ENCODE measurements at regions not wholly inside any gene's neighbourhood (a gene's known extent, or its start where the extent isn't known, plus 50 kb on each side); places are given as distances from the start of the nearest gene placed in this dataset.
"Not testable (repeated sequence)": the region's sequence is repeated elsewhere in the genome, so short reads cannot be mapped to it uniquely, and the experiment has no call there.

- DNase-seq (ENCODE audit: low spot score), result no peak
Observed at GRCh38 chrY:8151561-8151960, 1185.7 kb upstream of the TSPY4 start.

- no peak for DNase-seq (ENCODE audit: low spot score)
Observed at GRCh38 chrY:8128578-8128977, 1208.7 kb upstream of the TSPY4 start.

DNA sequence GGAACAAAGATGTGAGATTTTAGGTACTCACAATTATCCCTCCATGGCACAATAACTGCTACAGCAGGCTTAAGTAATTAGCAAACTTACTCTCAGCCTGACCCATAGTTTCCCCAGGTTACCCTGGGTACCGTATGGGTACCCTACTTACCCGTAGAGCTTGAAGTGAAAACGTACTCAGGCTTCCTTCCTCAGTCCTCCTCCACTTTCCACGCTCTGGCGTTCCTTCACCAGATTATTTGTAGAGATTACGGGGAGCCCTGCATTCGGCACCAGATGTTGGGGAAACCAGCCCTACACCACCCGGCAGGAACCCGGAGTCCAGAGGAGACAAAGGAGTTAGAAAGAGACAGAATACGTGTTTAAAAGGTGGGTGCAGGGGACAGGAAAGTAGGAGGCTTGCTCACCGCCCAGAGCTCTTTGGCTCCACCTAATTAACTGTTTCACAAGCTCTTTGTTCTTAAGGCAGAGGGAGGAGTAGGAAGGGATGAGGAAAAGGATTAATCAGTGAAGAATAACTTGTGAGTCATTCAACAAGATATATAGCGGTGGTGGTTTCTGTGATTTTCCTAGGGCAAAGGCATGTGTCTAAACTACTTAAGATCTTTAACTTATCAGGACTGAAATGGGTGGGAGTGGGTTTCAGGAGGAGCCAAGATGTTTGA, 1211.2 kb upstream of the TSPY4 start:
- peak; percentile 64 for DNase-seq (ENCODE audit: low spot score)

DNA sequence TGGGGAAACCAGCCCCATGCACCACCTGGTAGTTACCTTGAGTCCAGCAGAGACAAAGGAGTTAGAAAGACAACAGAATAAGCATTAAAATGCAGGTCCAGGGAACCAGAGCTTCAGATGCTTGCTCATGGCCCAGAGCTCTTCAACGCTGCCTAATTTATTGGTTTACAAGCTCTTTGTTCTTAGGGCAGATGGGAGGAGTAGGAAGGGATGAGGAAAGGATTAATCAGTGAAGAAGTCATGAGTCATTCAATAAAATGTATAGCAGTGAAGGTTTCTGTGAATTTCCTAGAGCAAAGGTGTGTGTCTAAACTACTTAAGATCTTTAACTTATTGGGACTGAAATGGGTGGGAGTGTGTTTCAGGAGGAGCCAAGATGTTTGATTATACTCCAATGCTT, 1210.3 kb upstream of the AMELY start:
- peak; percentile 56 for DNase-seq (ENCODE audit: low spot score)

DNA sequence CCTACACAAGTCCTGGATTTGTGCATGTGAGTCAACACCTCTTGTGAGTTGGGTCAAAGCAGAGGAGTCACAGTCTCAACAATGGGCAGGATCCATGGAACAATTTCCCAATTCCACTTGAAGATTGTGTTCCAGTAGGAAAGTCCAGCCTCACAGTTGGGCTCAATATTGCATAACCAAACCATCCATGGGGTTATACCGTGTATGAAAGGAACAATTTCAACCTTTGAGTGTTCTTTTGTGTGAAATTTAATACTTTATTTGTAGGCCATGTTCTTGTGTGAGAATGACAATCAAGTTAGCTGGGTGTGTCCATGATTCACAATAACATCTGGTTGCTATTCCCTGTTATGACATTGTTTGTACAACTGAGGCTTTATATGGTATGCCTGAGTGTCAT, 1182.9 kb upstream of the AMELY start:
- no peak for DNase-seq (ENCODE audit: low spot score)

GRCh38 chrY:8092926-8093325, 1181.4 kb upstream of the AMELY start:
- DNase-seq (ENCODE audit: low spot score), result no peak

DNA sequence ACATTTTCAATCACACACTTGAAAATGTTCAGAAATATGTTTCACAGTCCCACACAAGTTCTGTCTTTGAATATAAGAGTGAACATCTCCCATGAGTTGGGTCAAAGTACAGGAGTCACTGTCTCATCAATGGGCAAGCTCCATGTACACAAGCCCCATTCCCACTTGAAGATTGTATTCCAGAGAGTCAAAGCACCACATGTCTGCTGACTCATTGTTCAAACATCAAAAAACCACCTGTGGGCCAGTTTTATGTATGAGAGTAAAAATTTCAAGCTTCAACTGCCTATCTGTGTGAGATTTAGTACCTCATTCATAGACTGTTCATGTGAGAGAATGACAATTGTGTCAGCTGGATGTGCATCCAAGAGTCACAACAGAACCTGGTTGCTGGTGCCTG, 1174.4 kb upstream of the AMELY start:
- peak; percentile 18 for DNase-seq (ENCODE audit: low spot score)

GRCh38 chrY:8084192-8084591, 1172.6 kb upstream of the AMELY start:
- no peak for DNase-seq (ENCODE audit: low spot score)

GRCh38 chrY:8081151-8081550, 1169.6 kb upstream of the AMELY start:
- no peak for DNase-seq (ENCODE audit: low spot score)

- no peak for DNase-seq (ENCODE audit: low spot score)
Observed at GRCh38 chrY:8065220-8065619, 1153.7 kb upstream of the AMELY start.

- DNase-seq (ENCODE audit: low spot score), result no peak
Observed at GRCh38 chrY:8064500-8064899, 1152.9 kb upstream of the AMELY start.

DNA sequence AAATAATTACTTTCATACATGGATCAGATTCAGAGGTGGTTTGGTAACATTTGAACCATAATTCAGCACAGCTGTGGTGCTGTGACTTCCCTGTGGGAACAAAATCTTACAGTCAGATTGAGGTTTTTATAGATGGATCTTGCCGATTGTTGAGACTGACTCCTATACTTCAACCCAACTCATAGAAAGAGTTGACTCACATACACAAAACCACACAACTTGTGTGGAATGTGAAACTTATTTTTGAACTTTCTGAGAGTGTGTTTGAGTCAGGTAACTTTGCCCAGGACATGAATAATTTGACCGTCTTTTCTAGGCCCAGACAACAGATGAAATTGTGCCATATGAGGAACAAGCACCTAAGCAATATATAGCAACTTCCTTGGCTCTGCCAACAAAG, 1152.4 kb upstream of the AMELY start:
- DNase-seq (ENCODE audit: low spot score), result no peak

- no peak for DNase-seq (ENCODE audit: low spot score)
Observed at GRCh38 chrY:8058613-8059012, 1147.1 kb upstream of the AMELY start.

- no peak for DNase-seq (ENCODE audit: low spot score)
Observed at GRCh38 chrY:8051340-8051739, 1139.8 kb upstream of the AMELY start.

GRCh38 chrY:8041238-8041637, 1129.7 kb upstream of the AMELY start:
- no peak for DNase-seq (ENCODE audit: low spot score)

DNA sequence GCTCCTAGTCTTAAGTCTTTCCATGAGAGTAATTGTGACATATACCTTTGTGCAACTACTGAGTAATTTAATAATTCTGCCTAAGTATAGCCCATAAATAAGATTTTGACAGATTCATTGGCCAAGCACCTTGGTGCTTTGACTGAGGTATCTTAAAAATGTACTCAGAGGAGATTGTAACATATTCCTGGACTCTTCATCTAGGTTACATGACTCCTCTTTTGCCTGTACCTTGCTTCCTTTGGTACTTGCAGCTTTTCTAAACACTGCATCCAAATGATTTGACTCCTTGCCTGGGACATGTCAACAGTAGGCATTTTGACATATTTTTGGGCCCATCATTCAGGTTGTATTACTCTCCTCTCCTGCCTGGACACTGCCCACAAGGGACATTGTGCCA, 1125.0 kb upstream of the AMELY start:
- no peak for DNase-seq (ENCODE audit: low spot score)

DNA sequence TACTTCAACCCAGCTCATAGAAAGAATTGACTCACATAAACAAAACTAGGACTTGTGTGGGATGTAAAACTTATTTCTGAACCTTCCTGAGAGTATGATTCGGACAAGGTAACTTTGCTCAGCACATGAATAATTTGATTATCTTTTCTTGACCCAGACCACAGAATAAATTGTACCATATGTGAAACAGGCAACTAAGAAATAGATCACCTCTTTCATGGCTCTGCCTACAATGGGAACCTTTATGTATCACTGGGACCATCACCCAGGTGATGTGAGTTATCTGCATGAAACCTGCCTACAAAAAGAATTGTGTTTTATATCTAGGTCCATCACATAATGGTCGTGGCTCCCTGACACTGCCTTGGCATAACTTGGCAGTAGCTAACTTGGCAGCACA, 1124.1 kb upstream of the AMELY start:
- no peak for DNase-seq (ENCODE audit: low spot score)

DNA sequence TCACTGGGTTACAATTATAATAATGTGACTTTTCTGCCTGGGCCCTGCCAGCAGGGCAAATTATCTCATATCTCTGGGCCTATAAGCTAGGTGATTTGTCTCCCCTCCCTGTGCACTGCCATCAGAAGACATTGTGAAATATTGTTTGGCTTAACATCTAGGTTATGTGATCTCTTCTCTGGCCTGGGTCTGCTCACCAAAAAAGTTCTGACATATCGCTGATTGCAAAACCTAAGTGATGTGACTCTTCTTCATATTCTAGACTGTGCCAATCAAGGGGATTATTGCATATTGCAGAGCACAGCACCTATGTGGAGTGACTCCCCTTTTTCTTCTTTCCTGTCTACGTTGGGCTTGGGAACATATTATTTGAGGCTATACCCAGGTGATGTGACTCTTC, 1123.1 kb upstream of the AMELY start:
- DNase-seq (ENCODE audit: low spot score), result no peak

- DNase-seq (ENCODE audit: low spot score), result peak; percentile 12
Observed at GRCh38 chrY:8033200-8033599, 1121.6 kb upstream of the AMELY start.

- peak; percentile 12 for DNase-seq (ENCODE audit: low spot score)
Observed at GRCh38 chrY:8020540-8020939, 1109.0 kb upstream of the AMELY start.

- DNase-seq (ENCODE audit: low spot score), result no peak
Observed at GRCh38 chrY:8011515-8011914, 1100.0 kb upstream of the AMELY start.

DNA sequence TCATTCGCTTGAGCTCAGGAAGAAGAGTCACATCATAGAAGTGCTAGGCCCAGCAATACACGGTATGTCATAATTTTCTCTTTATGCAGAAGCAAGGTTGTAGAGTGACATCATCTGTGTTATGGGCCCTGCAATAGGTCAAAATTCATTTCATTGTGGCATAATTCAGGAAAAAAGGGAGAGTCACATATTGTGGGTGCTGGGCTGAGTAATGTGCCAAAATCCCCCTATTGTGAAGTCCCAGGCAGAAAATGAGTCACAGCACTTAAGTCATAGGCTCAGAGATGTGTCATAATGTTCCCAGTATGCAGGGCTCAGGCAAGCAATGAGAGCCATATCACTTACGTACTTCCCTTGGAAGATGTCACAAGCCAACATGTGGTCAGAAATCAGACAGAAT, 1092.6 kb upstream of the AMELY start:
- no peak for DNase-seq (ENCODE audit: low spot score)

DNA sequence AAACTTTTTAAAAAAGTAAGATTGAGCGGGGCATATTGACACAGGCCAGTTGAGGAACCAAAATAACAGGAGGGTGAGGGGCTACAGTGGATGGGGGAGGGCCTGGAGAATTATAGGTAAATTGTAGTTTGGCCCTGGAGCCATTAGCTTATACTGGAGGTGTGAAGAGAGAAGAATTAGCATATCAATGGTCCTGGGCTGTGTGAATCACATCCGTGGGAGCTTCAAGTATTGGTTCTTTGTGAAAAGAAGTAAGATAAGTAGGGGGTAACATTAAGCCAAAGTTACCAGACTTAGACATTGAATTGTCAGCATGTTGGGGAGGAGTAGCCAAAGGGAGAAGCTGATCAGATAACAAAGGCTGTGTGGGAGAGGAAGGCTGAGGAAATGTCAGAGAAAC, 1085.2 kb upstream of the AMELY start:
- DNase-seq (ENCODE audit: low spot score), result no peak

- not testable (repeated sequence) for DNase-seq (ENCODE audit: low spot score)
Observed at GRCh38 chrY:7994781-7995180, 1083.2 kb upstream of the AMELY start.

GRCh38 chrY:7979770-7980169, 1068.2 kb upstream of the AMELY start:
- DNase-seq (ENCODE audit: low spot score), result no peak

Measured in LoVo (cell line).